SH-SY5Y (cell line): ENCODE measurements at regions not wholly inside any gene's neighbourhood (a gene's known extent, or its start where the extent isn't known, plus 50 kb on each side); places are given as distances from the start of the nearest gene placed in this dataset.

Experiments
- GATA2 ChIP-seq: IDR thresholded peaks from 2 replicates; pipeline ENCODE4 v1.6.1; 2011; ENCODE audit warnings: mild to moderate bottlenecking, low read depth, low read length
- GATA3 ChIP-seq: IDR thresholded peaks from 2 replicates; pipeline ENCODE4 v1.6.1; 2011; ENCODE audit warnings: low read depth, mild to moderate bottlenecking, low read length, moderate library complexity

DNA sequence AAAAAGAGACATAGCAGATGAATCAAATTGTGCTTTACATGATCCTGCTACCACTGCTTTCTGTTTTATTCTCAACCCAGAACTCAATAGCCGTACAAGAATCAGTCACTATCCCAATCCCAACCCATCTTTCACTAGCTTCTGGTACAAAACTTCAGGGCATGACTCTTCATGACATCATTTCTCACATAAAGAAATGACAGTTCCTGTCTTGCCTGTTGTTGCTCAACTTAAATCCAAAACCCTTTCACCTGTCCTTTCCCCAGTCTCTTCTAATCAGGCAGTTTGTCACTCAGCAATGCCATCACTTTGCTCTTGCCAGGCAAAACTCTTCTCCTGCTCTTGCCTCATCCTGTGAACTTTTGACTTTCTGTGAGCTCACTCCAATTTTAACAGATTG lies 962.8 kb downstream of the GALC start:
- no peak for TF ChIP-seq GATA2
- no peak for TF ChIP-seq GATA3
